ENCODE measurements at regions not wholly inside any gene's neighbourhood (a gene's known extent, or its start where the extent isn't known, plus 50 kb on each side); places are given as distances from the start of the nearest gene placed in this dataset.

- no peaks in the 10 kb centered on the region for H3K27me3 ChIP-seq (ENCODE audit: control insufficient read depth, insufficient read depth, low read length)
- H3K4me1 ChIP-seq (ENCODE audit: control insufficient read depth, insufficient read depth, low read length) = no peaks in the 10 kb centered on the region
- H3K36me3 ChIP-seq (ENCODE audit: control insufficient read depth, insufficient read depth, low read length) = no peaks in the 10 kb centered on the region
- in situ Hi-C loops (cut with HindIII; ENCODE audit: low pct_unique_long_range_greater_than_20kb, low sequenced_read_pairs) = no loop called here
- ChIA-PET POLR2A (no interaction called here), CTCF (no interaction called here)
- no peak overlapping the region for H3K27ac ChIP-seq (ENCODE audit: low read length)
- DNase-seq (ENCODE audit: low read depth, low spot score) = no peak
- intact Hi-C loops (cut with micrococcal nuclease; ENCODE audit: unreplicated experiment) = no loop called here
- TF ChIP-seq REST (IDR thresholded peaks at IDR 0.05; ENCODE audit: insufficient read depth in 1 of 2, low read depth in 2 of 2, low read length in 1 of 2) (no peak), CTCF (IDR thresholded peaks at IDR 0.05) (no peak), TCF7L2 (IDR thresholded peaks at IDR 0.05; ENCODE audit: low read depth, low read length) (no peak), POLR2AphosphoS5 (IDR thresholded peaks at IDR 0.05; ENCODE audit: low read depth, low read length) (no peak), SIN3A (IDR thresholded peaks at IDR 0.05; ENCODE audit: borderline replicate concordance, insufficient read depth, low read depth, low read length) (no peak)
- no peaks in the 10 kb centered on the region for H3K9me3 ChIP-seq (ENCODE audit: control insufficient read depth, insufficient read depth, low read depth, low read length)
- BruUV-seq (replicated peaks) = no TSS peak
- ATAC-seq = no peak
- no peak overlapping the region for H3K4me3 ChIP-seq (ENCODE audit: low read depth in 2 of 2, low read length in 2 of 2)
These were observed 97.9 kb upstream of the RAB3GAP2 start for GRCh38 chr1:220370041-220370700.

- Histone ChIP-seq H3K4me3 (ENCODE audit: low read depth in 2 of 2, low read length in 2 of 2) (no peak overlapping the region), H3K9me3 (ENCODE audit: control insufficient read depth, insufficient read depth, low read depth, low read length) (no peaks in the 10 kb centered on the region), H3K27ac (ENCODE audit: low read length) (no peak overlapping the region), H3K27me3 (ENCODE audit: control insufficient read depth, insufficient read depth, low read length) (no peaks in the 10 kb centered on the region), H3K4me1 (ENCODE audit: control insufficient read depth, insufficient read depth, low read length) (no peaks in the 10 kb centered on the region), H3K36me3 (ENCODE audit: control insufficient read depth, insufficient read depth, low read length) (no peaks in the 10 kb centered on the region)
- in situ Hi-C loops (cut with HindIII; ENCODE audit: low pct_unique_long_range_greater_than_20kb, low sequenced_read_pairs) (no loop called here), intact Hi-C loops (cut with micrococcal nuclease; ENCODE audit: unreplicated experiment) (no loop called here)
- POLR2A ChIA-PET = no interaction called here
- ATAC-seq (no peak), DNase-seq (ENCODE audit: low read depth, low spot score) (no peak)
- TF ChIP-seq TCF7L2 (IDR thresholded peaks at IDR 0.05; ENCODE audit: low read depth, low read length) (no peak), POLR2AphosphoS5 (IDR thresholded peaks at IDR 0.05; ENCODE audit: low read depth, low read length) (no peak), CTCF (IDR thresholded peaks at IDR 0.05) (no peak), SIN3A (IDR thresholded peaks at IDR 0.05; ENCODE audit: borderline replicate concordance, insufficient read depth, low read depth, low read length) (no peak), REST (IDR thresholded peaks at IDR 0.05; ENCODE audit: insufficient read depth in 1 of 2, low read depth in 2 of 2, low read length in 1 of 2) (no peak)
- BruUV-seq (replicated peaks) = no TSS peak
- CTCF ChIA-PET = no interaction called here
These were observed 97.3 kb upstream of the RAB3GAP2 start for GRCh38 chr1:220369511-220369910.
